Dermis microvascular lymphatic vessel endothelial cell (primary cell): ENCODE measurements at regions not wholly inside any gene's neighbourhood (a gene's known extent, or its start where the extent isn't known, plus 50 kb on each side); places are given as distances from the start of the nearest gene placed in this dataset.
"Not testable (repeated sequence)": the region's sequence is repeated elsewhere in the genome, so short reads cannot be mapped to it uniquely, and the experiment has no call there.

Source experiments
- DNase-seq, 2 donors: peaks; one replicate each; pipeline versions ENCODE4 v3.0.0 to v3.0.0-alpha.2; 2010; ENCODE audit warnings: low read depth in 2 of 2

DNA sequence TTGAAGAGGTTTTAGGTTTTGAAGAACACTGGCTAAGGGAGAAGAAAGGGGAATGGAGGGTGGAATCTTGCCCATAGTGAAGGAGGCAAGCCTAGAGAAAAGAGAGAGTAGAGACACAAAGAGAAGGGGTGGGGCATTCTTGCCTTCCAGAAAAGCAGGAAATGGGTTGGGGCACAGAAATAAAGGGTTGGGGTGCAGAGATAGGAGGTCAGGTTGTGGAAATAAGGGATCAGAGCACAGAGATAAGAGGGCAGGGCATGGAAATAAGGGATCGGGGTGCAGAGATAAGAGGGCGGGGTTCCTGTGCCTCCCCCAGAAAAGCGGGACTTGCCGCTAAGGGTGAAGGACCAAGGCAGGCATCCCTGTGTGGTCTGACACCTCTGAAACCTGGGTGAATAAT lies 69.9 kb downstream of the ALG1L2 start:
- DNase-seq: not testable (repeated sequence)

DNA sequence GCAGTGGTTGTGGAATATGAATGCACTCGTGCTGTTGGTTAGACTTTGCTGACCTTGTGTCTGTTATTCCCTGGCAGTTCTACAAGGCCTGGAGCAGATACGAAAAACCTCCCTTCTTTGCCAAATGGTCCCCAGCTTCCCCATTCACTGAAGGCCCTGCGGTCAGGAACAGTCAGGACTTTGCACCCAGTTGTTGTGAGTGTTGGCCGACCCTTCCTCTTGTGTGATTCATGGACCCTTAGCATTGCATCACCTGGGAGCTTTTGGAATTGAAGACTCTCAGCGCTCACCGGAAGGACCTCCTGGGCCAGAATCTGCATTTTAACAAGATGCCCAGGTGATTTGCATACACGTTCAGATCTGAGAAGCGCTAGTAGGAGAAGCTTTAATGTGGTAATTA lies 71.6 kb downstream of the ALG1L2 start:
- not testable (repeated sequence) for DNase-seq

DNA sequence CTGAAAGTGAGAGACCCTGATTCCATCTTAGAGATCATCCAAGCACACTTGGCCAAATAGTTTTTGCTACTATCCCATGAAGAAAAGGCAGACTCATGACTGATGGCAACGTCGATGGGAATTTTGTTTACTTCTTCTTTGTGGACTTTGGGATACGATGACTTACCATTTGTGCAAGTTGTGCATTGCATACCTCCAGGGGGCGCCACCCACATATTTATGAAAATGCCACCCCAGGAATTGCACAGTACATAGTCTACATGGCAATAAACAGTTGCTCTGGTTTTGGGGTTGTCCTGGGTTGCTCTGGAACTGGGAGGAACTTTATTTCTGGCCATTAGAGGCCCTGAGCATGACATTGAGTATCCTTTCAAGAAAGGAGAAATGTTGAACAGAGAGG lies 73.8 kb downstream of the ALG1L2 start:
- DNase-seq: not testable (repeated sequence)

DNA sequence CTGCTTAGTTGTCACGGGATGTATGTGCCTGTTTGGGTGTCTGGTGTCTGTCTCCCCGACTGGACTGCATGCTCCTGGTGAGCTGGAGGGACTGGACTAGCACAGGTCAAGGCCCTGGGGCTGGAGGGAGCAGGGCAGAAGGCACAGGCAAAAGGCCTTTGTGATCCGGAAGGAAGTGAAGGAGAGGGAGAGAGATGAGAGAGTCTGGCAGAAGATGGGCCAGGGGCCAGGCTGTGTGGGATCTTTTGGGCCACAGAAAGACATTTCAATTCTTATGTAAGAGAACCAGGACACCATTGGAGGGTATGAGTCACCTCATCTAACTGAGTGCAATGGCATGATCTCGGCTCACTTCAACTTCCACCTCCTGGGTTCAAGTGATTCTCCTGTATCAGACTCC lies 85.2 kb downstream of the ALG1L2 start:
- not testable (repeated sequence) for DNase-seq

DNA sequence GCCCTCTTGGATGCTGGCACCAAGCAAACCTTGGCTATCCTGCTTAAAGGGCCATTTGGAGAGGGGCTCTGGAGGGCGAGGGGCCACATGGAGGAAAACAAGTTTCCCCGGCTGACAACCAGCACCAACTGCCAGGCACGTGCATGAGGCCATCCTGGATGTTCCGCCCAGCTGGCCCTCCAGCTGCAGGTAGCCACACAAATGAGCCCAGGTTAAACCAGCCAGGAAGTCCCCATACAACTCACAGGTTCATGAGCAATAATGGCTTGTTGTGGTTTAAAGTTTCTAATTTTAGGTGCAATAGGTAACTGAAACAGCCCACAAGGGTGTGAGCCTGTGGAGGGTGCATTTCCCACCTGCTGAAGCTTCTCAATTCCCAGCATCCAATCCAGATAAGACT lies 93.6 kb downstream of the ALG1L2 start:
- not testable (repeated sequence) for DNase-seq

DNA sequence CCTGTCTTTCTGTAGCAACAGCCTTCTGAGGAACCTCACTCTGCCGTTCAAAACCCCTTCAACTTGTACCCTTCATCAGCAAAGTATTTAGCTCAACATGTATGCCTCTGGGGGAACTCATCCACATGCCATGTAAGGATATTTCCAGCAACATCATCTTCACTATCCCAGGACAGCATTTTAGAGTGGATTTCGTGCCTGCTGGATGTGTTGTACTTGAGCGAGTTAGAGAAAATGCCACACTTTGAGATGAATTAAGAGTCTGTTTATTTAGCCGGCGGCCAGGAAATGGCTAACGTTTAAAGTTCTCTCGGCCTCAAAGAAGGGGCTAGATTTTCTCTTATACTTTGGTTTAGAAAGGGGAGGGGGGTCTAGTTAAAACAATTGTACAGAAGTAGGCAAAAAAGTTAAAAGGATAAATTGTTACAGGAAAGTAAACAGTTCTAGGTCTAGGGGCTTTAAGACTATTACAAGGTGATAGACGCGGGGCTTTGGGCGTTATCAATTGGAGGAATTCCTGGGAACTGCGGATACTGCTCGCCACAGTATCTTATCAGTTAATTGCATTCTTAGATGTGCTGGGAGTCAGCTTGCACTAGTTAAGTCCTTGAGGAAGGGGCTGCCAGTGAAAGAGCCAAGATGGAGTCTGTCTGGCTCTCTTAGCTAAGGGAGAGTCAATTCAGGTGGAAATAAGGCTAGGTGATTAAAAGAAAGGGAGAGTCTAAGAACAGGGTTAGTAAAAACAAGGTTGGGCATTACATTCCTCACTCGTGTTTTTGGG lies 95.0 kb downstream of the ALG1L2 start:
- DNase-seq: not testable (repeated sequence)

DNA sequence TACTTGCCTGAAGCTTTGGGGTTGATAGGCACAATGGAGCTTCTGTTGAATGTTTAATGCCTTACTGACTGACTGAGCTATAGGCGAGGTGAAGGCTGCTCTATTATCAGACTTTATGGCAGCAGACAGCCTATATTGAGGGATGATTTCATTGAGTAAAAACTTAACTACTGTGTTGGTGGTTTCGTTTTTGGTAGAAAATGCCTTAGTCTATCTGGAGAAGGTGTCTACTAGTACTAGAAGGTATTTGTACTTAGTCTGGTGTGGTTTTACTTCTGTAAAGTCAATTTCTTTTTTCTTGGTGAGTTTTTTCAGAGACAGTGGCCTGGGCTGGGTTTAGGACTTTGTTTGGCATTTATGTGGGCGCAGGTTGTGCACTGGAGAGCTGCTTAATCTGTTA lies 97.2 kb downstream of the ALG1L2 start:
- not testable (repeated sequence) for DNase-seq

DNA sequence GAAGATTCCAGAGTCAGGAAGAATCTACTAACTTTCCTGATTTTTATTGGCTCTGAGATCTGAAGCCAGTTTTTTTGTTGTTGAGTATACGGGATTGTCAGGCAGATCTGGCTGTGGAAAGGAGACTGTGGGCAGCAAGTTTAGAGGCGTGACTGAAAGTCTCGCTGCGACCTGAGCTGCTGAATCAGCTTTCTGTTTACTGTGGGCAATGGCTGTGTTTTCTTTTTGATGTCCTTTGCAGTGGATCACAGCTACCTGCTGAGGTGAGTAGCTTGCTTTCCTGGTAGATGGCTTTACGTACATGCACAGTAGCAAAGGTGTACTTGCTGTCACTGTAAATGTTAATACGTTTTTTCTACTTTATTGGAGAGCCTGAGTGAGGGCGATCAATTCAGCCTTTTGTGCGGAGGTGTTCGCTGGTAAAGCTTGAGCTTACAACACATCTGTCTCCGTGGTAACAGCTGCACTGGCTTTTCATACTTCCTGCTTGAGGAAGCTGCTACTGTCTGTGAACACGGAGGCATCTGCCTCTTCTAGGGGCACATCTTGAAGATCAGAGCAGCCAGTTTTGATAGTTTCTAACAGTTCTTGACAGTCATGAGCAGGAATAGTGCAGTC lies 97.8 kb downstream of the ALG1L2 start:
- not testable (repeated sequence) for DNase-seq

DNA sequence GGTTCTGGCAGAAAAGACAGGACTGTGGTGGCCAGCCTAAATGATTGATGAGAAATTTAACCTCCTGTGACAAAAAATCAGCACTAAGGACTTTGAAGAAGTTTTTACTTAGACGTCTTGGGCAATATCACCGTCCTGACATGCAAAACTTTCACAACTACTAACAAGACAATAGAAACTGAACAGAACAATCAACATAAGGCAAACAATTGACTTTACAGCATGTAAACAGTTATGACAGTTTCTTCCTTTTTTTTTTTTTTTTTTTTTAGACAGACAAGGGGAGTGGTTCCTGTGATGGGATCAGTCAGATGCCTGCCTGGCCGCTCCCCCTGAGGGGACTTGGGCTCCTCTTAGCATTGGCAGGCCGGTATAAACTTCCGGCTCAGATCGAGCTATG lies 100.8 kb downstream of the ALG1L2 start:
- not testable (repeated sequence) for DNase-seq

DNA sequence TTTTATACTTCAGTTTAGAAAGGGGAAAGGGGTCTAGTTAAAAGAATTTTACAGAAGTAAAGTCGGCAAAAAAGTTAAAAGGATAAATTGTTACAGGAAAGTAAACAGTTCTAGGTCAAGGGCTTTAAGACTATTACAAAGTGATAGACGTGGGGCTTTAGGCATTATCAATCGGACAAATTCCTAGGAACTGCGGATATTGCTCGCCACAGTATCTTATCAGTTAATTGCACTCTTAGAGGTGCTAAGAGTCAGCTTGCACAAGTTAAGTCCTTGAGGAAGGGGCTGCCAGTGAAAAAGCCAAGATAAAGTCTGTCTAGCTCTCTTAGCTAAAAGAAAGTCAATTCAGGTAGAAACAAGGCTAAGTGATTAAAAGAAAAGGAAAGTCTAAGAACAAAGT lies 102.1 kb downstream of the ALG1L2 start:
- not testable (repeated sequence) for DNase-seq

DNA sequence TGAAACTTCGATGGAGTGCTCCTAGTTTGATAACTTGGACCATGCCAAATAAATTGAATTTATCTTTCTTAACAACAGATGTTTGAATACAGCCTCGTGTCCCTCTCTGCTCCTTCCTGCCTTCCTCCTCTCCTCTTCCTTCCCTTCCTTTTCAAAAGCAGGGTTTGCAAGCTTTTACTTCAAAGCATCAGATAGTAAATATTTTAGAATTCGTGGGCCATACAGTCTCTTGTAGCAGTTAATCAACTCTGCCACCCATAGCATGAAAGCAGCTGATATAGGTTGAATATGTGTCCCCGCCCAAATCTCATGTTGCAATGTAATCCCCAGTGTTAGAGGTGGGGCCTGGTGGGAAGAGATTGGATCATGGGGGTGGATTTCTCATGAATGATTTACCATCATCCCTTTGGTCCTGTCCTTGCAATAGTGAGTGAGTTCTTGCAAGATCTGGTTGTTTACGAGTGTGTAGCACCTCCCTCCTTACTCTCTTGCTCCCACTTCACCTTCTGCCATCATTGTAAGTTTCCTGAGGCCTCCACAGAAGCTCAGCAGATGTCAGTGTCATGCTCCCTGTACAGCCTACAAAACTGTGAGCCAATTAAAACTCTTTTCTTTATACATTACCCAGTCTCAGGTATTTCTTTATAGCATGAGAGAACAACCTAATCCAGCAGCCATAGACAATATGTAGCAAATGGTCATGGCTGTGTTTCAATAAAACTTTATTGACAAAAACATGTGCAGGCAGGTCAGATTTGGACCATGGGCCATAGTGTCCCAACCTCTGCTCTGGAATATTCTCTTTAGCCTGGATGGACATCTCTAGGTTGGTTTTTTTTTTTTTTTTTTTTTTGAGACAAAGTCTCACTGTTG lies 102.8 kb downstream of the ALG1L2 start:
- DNase-seq: not testable (repeated sequence)

DNA sequence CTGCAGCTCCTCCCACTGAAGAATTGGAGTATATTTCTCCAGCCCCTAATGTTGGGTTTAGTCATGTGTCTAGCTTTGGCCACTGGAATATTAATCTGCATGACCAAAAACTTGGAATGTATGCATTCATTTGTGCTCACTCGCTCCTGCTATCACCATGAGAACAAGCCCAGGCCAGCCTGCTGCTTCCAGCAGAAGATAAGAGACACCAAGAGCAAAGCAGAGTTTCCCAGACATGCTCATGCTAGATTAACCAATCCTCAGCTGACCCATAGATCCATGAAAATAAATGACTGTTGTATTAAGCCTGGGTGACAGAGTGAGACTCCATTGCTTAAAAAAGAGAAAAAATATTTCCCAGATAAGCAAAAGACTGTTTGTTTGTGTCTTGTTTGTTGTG lies 119.6 kb downstream of the ALG1L2 start:
- not testable (repeated sequence) for DNase-seq

DNA sequence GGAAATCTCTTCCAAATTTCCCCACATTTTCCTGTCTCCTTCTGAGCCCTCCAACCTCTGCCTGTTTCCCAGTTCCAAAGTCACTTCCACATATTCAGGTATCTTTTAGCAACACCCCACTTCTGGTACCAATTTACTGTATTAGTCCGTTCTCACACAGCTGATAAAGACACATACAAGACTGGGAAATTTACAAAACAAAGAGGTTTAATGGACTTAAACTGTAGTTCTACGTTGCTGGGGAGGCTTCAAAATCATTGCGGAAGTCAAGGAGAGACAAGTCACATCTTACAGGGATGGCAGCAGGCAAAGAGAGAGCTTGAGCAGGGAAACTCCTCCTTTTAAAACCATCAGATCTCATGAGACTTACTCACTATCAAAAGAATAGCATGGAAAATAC lies 122.0 kb downstream of the ALG1L2 start:
- DNase-seq: not testable (repeated sequence)

DNA sequence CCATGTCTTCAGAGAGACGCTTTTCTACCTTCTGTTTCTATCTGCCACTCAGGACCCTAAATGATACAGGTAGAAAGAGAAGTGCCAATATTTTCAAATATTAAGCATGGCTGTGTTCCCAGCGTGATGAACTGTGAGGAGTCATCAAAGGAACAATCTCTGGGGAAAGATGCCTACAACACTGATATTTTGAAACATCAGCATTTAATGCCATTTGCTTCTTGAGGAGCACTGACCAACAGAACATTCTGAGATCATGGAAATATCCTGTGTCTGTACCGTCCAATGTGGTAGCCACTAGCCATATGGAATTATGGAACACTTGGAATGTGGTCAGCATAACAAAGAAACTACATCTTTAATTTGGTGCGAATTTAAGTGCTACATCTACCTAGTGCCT lies 117.9 kb upstream of the COL6A5 start:
- DNase-seq: no peak

DNA sequence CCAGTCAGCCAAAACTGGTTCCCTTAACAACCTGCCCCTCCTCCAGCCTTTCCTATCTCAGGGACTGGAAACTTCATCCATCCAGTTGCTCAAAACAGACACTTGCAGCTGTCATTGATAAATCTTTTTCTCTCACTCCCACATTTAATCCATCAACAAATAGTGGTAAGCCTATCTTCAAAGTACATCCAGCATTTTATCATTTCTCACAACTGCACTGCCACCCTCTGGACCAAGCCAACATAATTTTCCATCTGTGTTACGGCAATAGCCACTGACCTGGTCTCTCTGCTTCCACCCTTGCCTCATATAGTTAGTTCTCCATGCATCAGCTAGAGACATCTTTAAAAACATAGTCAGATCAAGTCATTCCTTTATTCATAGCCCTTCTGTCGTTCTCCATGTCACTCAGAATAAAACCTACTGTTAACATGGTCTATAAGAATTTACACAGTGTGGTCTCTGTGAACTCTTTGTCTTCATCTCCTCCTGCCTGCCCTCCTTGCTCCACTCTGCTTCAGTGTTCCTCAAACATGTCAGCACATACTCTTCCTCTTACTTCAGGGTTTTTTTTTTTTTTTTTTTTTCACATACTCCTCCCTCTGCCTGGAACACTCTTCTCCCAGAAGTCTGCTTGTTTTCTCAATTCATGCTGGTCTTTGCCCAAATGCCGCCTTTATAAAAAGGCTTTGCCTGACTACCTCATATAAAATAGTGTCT lies 102.5 kb upstream of the COL6A5 start:
- peak in 1 of 2 donors; percentile 3 for DNase-seq

DNA sequence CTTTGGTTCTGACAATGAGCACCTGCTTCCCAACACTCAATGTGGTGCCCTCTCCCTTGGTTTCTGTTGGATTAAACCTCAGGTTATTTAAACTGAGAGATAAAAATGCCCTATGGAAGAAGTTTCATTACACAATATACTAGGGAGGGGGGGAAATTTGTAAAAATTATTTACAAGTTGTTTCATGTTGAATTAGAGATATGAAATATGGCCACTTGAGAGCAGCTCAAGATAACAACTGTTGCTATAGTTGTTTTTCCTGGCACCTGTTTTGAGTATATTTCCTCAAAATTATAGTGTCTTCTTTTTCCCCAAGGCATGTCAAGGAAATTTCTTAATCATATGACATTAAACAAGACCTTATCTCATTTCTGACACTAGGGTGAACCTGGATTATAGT lies 101.7 kb upstream of the COL6A5 start:
- DNase-seq: no peak

DNA sequence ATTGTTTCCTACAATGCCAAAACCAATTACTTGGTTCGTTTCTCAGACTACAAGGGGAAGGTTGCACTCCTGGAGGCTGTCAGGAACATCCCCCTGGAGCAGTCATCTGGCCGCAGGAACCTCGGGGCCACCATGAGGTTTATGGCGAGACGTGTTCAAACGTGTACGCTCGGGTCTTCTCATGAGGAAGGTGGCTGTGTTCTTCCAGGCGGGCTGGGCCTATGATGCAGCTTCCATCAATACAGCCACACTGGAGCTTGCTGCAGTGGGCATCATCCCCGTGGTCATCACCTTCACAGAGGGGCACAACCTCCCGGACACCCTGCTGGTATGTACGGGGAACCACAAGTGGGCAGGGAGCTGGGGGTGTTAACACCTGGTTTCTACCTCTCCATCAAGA lies 94.5 kb upstream of the COL6A5 start:
- DNase-seq: no peak

DNA sequence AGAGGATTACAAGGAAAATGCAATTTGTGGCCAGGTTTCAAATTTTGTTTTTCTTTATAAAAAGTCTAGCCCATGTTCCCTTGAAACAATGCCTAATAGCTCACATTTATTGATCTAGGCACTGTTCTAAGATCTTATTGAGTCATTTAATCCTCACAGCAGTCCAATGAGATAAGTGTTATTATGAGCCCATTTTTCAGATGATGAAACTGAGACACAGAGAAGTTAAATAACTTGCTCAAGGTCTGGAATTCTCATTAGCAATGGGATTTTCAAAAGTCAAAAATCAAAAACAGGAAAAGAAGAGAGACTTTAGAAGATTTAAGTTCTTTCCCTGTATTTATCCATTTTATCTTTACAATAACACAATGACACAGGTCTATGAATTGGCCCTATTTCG lies 90.0 kb upstream of the COL6A5 start:
- no peak for DNase-seq

DNA sequence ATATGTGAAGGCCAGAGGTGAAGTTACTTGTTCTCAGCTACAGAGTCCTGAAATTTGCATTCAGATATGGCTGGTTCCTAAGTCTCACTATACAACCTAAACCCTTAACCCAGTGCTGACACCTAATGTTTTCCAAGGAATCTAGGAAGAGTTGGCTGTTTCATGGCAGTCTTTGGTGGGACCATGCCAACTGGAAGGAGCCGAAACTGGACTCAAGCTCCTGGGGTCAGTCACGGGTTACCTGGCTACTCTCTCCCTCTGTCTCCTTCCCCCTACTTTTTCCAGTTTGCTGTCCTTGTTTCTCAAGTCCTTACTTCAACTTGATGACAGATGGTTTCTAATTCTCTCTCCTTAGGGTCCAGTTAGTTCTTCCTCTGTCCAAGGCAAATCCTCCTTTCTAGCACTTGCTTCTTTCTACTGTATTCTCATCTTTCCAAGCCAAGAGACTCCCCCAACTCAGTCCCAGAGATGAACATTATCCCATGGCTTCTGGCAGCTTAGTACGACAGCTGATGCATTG lies 88.6 kb upstream of the COL6A5 start:
- DNase-seq: no peak

DNA sequence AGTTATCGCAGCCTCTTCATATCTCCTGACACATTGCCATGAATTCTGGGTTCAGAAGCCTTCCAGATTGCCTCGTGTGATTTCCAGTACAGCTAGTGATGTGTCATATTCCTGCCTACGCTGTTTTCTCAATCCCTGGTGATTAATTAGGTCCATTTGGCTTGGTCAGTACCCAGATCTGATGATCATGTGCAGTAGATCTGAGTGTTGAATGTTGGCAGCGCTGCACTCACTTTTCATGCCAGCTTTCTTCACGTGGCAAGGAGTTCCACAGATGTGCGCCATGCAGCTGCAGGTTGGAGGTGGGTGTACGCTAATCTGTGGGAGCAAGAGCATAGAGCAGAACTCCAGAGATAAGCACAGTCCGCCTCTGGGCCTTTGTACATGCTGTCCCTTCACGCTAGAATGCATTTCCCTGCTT lies 86.9 kb upstream of the COL6A5 start:
- DNase-seq: no peak

DNA sequence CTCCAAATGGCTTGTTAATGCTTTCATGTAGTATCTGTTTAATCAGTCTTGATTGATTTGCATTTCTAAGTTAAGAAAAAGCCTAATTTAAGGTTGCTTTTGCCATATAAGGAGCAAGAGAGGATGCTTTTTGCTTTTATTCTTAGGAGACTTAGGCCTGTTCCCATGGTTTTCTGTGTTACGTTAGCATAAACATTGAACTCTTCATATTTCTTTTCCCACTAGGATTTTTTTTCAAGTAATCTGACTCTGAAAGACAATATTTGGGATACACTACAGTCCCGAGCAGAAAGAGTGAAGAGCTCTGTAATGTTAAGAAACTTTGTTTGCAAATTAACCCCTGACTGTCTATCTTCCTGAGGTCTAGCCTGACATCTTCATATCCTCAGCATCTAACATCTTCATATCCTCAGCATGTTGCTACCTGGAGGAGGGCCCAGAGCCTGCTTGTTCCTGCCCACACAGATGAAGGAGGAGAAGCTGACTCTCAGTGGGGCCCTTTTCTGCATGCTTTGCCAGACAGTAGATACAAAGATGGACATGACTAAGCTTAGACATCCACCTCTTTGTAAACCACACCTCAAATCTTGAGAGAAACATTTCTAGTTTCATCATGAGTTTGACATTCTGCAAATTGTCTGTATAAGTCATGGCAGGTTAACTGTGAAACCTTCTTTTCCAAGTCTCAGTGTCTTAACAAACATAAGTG lies 86.2 kb upstream of the COL6A5 start:
- DNase-seq: no peak
